ENCODE measurements at regions not wholly inside any gene's neighbourhood (a gene's known extent, or its start where the extent isn't known, plus 50 kb on each side); places are given as distances from the start of the nearest gene placed in this dataset.

- Histone ChIP-seq H3K4me3 (ENCODE audit: low read length in 2 of 2) (no peak overlapping the region), H3K27ac (ENCODE audit: low read depth in 2 of 2, low read length in 2 of 2) (no peak overlapping the region), H3K27me3 (ENCODE audit: control insufficient read depth in 2 of 2, insufficient read depth in 2 of 2, low read length in 2 of 2) (no peaks in the 10 kb centered on the region), H3K36me3 (ENCODE audit: control insufficient read depth in 2 of 2, insufficient read depth in 2 of 2, low read length in 2 of 2) (no peaks in the 10 kb centered on the region), H3K9me3 (ENCODE audit: control insufficient read depth in 2 of 2, low read length in 2 of 2) (no peaks in the 10 kb centered on the region), H3K4me1 (ENCODE audit: control insufficient read depth in 2 of 2, insufficient read depth in 2 of 2, low read length in 2 of 2) (no peaks in the 10 kb centered on the region), H3K9ac (ENCODE audit: low read depth in 1 of 2, low read length in 2 of 2) (no peak overlapping the region)
Measured at GRCh38 chr10:3354174-3354900, 181.8 kb upstream of the PITRM1 start.

GRCh38 chr10:3353235-3353634 is 180.7 kb upstream of the PITRM1 start:
- Histone ChIP-seq H3K9ac (ENCODE audit: low read depth in 1 of 2, low read length in 2 of 2) (no peak overlapping the region), H3K4me1 (ENCODE audit: control insufficient read depth in 2 of 2, insufficient read depth in 2 of 2, low read length in 2 of 2) (no peaks in the 10 kb centered on the region), H3K36me3 (ENCODE audit: control insufficient read depth in 2 of 2, insufficient read depth in 2 of 2, low read length in 2 of 2) (no peaks in the 10 kb centered on the region), H3K27me3 (ENCODE audit: control insufficient read depth in 2 of 2, insufficient read depth in 2 of 2, low read length in 2 of 2) (no peaks in the 10 kb centered on the region), H3K4me3 (ENCODE audit: low read length in 2 of 2) (no peak overlapping the region), H3K27ac (ENCODE audit: low read depth in 2 of 2, low read length in 2 of 2) (no peak overlapping the region), H3K9me3 (ENCODE audit: control insufficient read depth in 2 of 2, low read length in 2 of 2) (no peaks in the 10 kb centered on the region)

GRCh38 chr10:3350617-3351258 is 178.2 kb upstream of the PITRM1 start:
- H3K4me1 ChIP-seq (ENCODE audit: control insufficient read depth in 2 of 2, insufficient read depth in 2 of 2, low read length in 2 of 2) = no peaks in the 10 kb centered on the region
- no peak overlapping the region for H3K4me3 ChIP-seq (ENCODE audit: low read length in 2 of 2)
- no peak overlapping the region for H3K27ac ChIP-seq (ENCODE audit: low read depth in 2 of 2, low read length in 2 of 2)
- H3K27me3 ChIP-seq (ENCODE audit: control insufficient read depth in 2 of 2, insufficient read depth in 2 of 2, low read length in 2 of 2) = no peaks in the 10 kb centered on the region
- no peaks in the 10 kb centered on the region for H3K36me3 ChIP-seq (ENCODE audit: control insufficient read depth in 2 of 2, insufficient read depth in 2 of 2, low read length in 2 of 2)
- no peak overlapping the region for H3K9ac ChIP-seq (ENCODE audit: low read depth in 1 of 2, low read length in 2 of 2)
- H3K9me3 ChIP-seq (ENCODE audit: control insufficient read depth in 2 of 2, low read length in 2 of 2) = no peaks in the 10 kb centered on the region

GRCh38 chr10:3350205-3350604 is 177.6 kb upstream of the PITRM1 start:
- H3K9ac ChIP-seq (ENCODE audit: low read depth in 1 of 2, low read length in 2 of 2) = no peak overlapping the region
- no peaks in the 10 kb centered on the region for H3K27me3 ChIP-seq (ENCODE audit: control insufficient read depth in 2 of 2, insufficient read depth in 2 of 2, low read length in 2 of 2)
- no peaks in the 10 kb centered on the region for H3K4me1 ChIP-seq (ENCODE audit: control insufficient read depth in 2 of 2, insufficient read depth in 2 of 2, low read length in 2 of 2)

GRCh38 chr10:3348564-3348963 is 176.0 kb upstream of the PITRM1 start:
- Histone ChIP-seq H3K36me3 (ENCODE audit: control insufficient read depth in 2 of 2, insufficient read depth in 2 of 2, low read length in 2 of 2) (no peaks in the 10 kb centered on the region), H3K9me3 (ENCODE audit: control insufficient read depth in 2 of 2, low read length in 2 of 2) (no peaks in the 10 kb centered on the region), H3K9ac (ENCODE audit: low read depth in 1 of 2, low read length in 2 of 2) (no peak overlapping the region), H3K4me3 (ENCODE audit: low read length in 2 of 2) (no peak overlapping the region), H3K27me3 (ENCODE audit: control insufficient read depth in 2 of 2, insufficient read depth in 2 of 2, low read length in 2 of 2) (no peaks in the 10 kb centered on the region), H3K4me1 (ENCODE audit: control insufficient read depth in 2 of 2, insufficient read depth in 2 of 2, low read length in 2 of 2) (no peaks in the 10 kb centered on the region), H3K27ac (ENCODE audit: low read depth in 2 of 2, low read length in 2 of 2) (no peak overlapping the region)

More at GRCh38 chr10:3350205-3350604, 177.6 kb upstream of the PITRM1 start:
- Histone ChIP-seq H3K9me3 (ENCODE audit: control insufficient read depth in 2 of 2, low read length in 2 of 2) (no peaks in the 10 kb centered on the region), H3K36me3 (ENCODE audit: control insufficient read depth in 2 of 2, insufficient read depth in 2 of 2, low read length in 2 of 2) (no peaks in the 10 kb centered on the region), H3K4me3 (ENCODE audit: low read length in 2 of 2) (no peak overlapping the region), H3K27ac (ENCODE audit: low read depth in 2 of 2, low read length in 2 of 2) (no peak overlapping the region)

- H3K27ac ChIP-seq (ENCODE audit: low read depth in 2 of 2, low read length in 2 of 2) = no peak overlapping the region
- no peaks in the 10 kb centered on the region for H3K36me3 ChIP-seq (ENCODE audit: control insufficient read depth in 2 of 2, insufficient read depth in 2 of 2, low read length in 2 of 2)
- no peak overlapping the region for H3K9ac ChIP-seq (ENCODE audit: low read depth in 1 of 2, low read length in 2 of 2)
- H3K4me3 ChIP-seq (ENCODE audit: low read length in 2 of 2) = no peak overlapping the region
- no peaks in the 10 kb centered on the region for H3K9me3 ChIP-seq (ENCODE audit: control insufficient read depth in 2 of 2, low read length in 2 of 2)
- no peaks in the 10 kb centered on the region for H3K4me1 ChIP-seq (ENCODE audit: control insufficient read depth in 2 of 2, insufficient read depth in 2 of 2, low read length in 2 of 2)
- no peaks in the 10 kb centered on the region for H3K27me3 ChIP-seq (ENCODE audit: control insufficient read depth in 2 of 2, insufficient read depth in 2 of 2, low read length in 2 of 2)
Measured at GRCh38 chr10:3347413-3348182, 175.0 kb upstream of the PITRM1 start.

- Histone ChIP-seq H3K27me3 (ENCODE audit: control insufficient read depth in 2 of 2, insufficient read depth in 2 of 2, low read length in 2 of 2) (no peaks in the 10 kb centered on the region), H3K9me3 (ENCODE audit: control insufficient read depth in 2 of 2, low read length in 2 of 2) (no peaks in the 10 kb centered on the region), H3K4me1 (ENCODE audit: control insufficient read depth in 2 of 2, insufficient read depth in 2 of 2, low read length in 2 of 2) (no peaks in the 10 kb centered on the region), H3K27ac (ENCODE audit: low read depth in 2 of 2, low read length in 2 of 2) (no peak overlapping the region), H3K4me3 (ENCODE audit: low read length in 2 of 2) (no peak overlapping the region), H3K36me3 (ENCODE audit: control insufficient read depth in 2 of 2, insufficient read depth in 2 of 2, low read length in 2 of 2) (no peaks in the 10 kb centered on the region), H3K9ac (ENCODE audit: low read depth in 1 of 2, low read length in 2 of 2) (no peak overlapping the region)
Measured at GRCh38 chr10:3346851-3347250, 174.3 kb upstream of the PITRM1 start.

- H3K9me3 ChIP-seq (ENCODE audit: control insufficient read depth in 2 of 2, low read length in 2 of 2) = no peaks in the 10 kb centered on the region
- no peak overlapping the region for H3K9ac ChIP-seq (ENCODE audit: low read depth in 1 of 2, low read length in 2 of 2)
- no peak overlapping the region for H3K4me3 ChIP-seq (ENCODE audit: low read length in 2 of 2)
- no peaks in the 10 kb centered on the region for H3K27me3 ChIP-seq (ENCODE audit: control insufficient read depth in 2 of 2, insufficient read depth in 2 of 2, low read length in 2 of 2)
- no peak overlapping the region for H3K27ac ChIP-seq (ENCODE audit: low read depth in 2 of 2, low read length in 2 of 2)
- H3K36me3 ChIP-seq (ENCODE audit: control insufficient read depth in 2 of 2, insufficient read depth in 2 of 2, low read length in 2 of 2) = no peaks in the 10 kb centered on the region
- H3K4me1 ChIP-seq (ENCODE audit: control insufficient read depth in 2 of 2, insufficient read depth in 2 of 2, low read length in 2 of 2) = peaks cover 0 to 3% of the 10 kb centered on the region in 2 donors
Measured at GRCh38 chr10:3342771-3343170, 170.2 kb upstream of the PITRM1 start.

- no peak overlapping the region for H3K27ac ChIP-seq (ENCODE audit: low read depth in 2 of 2, low read length in 2 of 2)
- no peak overlapping the region for H3K9ac ChIP-seq (ENCODE audit: low read depth in 1 of 2, low read length in 2 of 2)
- no peak overlapping the region for H3K4me3 ChIP-seq (ENCODE audit: low read length in 2 of 2)
- no peaks in the 10 kb centered on the region for H3K36me3 ChIP-seq (ENCODE audit: control insufficient read depth in 2 of 2, insufficient read depth in 2 of 2, low read length in 2 of 2)
- H3K9me3 ChIP-seq (ENCODE audit: control insufficient read depth in 2 of 2, low read length in 2 of 2) = no peaks in the 10 kb centered on the region
- peaks cover 0 to 3% of the 10 kb centered on the region in 2 donors for H3K4me1 ChIP-seq (ENCODE audit: control insufficient read depth in 2 of 2, insufficient read depth in 2 of 2, low read length in 2 of 2)
- H3K27me3 ChIP-seq (ENCODE audit: control insufficient read depth in 2 of 2, insufficient read depth in 2 of 2, low read length in 2 of 2) = no peaks in the 10 kb centered on the region
Measured at GRCh38 chr10:3340127-3340730, 167.6 kb upstream of the PITRM1 start.

- H3K27me3 ChIP-seq (ENCODE audit: control insufficient read depth in 2 of 2, insufficient read depth in 2 of 2, low read length in 2 of 2) = no peaks in the 10 kb centered on the region
- no peaks in the 10 kb centered on the region for H3K36me3 ChIP-seq (ENCODE audit: control insufficient read depth in 2 of 2, insufficient read depth in 2 of 2, low read length in 2 of 2)
- no peaks in the 10 kb centered on the region for H3K9me3 ChIP-seq (ENCODE audit: control insufficient read depth in 2 of 2, low read length in 2 of 2)
- H3K9ac ChIP-seq (ENCODE audit: low read depth in 1 of 2, low read length in 2 of 2) = no peak overlapping the region
- no peak overlapping the region for H3K27ac ChIP-seq (ENCODE audit: low read depth in 2 of 2, low read length in 2 of 2)
- H3K4me1 ChIP-seq (ENCODE audit: control insufficient read depth in 2 of 2, insufficient read depth in 2 of 2, low read length in 2 of 2) = peaks cover 0 to 3% of the 10 kb centered on the region in 2 donors
- H3K4me3 ChIP-seq (ENCODE audit: low read length in 2 of 2) = no peak overlapping the region
Measured at GRCh38 chr10:3339531-3339950, 167.0 kb upstream of the PITRM1 start.
